ENCODE measurements at regions not wholly inside any gene's neighbourhood (a gene's known extent, or its start where the extent isn't known, plus 50 kb on each side); places are given as distances from the start of the nearest gene placed in this dataset.

DNA sequence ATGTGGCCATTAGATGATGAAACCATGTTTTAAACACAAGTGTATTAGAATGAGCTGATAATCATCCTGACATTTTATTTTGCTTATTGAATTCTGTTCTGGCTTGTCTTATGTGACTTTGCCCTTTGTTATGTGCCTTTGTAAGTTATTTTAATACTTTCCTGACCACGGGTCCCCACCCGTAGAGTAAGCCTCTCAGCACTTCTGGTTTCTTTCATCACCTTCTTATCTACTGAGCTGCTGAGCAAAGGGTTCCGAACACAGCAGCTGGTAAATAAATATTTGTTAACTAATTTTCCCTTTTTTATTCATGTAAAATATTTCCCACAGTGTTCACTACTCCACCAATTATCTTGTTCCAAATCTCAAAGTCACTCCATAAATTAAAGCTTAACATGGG is 1115.3 kb downstream of the SORCS3 start:
- H3K4me3 ChIP-seq (ENCODE audit: low read depth, low read length): no peak overlapping the region
- TF ChIP-seq, protein P1, sequence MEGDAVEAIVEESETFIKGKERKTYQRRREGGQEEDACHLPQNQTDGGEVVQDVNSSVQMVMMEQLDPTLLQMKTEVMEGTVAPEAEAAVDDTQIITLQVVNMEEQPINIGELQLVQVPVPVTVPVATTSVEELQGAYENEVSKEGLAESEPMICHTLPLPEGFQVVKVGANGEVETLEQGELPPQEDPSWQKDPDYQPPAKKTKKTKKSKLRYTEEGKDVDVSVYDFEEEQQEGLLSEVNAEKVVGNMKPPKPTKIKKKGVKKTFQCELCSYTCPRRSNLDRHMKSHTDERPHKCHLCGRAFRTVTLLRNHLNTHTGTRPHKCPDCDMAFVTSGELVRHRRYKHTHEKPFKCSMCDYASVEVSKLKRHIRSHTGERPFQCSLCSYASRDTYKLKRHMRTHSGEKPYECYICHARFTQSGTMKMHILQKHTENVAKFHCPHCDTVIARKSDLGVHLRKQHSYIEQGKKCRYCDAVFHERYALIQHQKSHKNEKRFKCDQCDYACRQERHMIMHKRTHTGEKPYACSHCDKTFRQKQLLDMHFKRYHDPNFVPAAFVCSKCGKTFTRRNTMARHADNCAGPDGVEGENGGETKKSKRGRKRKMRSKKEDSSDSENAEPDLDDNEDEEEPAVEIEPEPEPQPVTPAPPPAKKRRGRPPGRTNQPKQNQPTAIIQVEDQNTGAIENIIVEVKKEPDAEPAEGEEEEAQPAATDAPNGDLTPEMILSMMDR (IDR thresholded peaks at IDR 0.05; ENCODE audit: borderline replicate concordance, insufficient read depth, low read depth, low read length): no peak

DNA sequence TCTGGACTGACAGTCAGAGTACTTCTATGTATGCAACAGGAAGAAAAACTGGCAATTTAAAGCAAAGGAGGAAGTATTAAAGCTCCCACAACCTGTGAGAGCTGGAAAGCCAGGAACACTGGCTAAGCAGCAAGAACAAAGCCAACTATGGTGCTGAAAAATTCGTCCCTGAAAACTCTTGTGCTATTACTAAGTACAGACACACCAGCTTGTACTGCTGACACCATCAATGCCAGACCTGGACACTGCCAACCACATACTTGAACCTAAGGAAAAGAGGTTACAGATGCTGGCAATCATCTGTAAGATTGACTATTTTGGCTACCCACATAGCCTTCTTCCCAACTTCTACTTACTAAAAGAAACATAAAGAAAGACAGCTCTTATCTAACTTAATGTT is 1110.6 kb downstream of the SORCS3 start:
- TF ChIP-seq, protein P1 (IDR thresholded peaks at IDR 0.05; ENCODE audit: borderline replicate concordance, insufficient read depth, low read depth, low read length): no peak
- H3K4me3 ChIP-seq (ENCODE audit: low read depth, low read length): no peak overlapping the region

DNA sequence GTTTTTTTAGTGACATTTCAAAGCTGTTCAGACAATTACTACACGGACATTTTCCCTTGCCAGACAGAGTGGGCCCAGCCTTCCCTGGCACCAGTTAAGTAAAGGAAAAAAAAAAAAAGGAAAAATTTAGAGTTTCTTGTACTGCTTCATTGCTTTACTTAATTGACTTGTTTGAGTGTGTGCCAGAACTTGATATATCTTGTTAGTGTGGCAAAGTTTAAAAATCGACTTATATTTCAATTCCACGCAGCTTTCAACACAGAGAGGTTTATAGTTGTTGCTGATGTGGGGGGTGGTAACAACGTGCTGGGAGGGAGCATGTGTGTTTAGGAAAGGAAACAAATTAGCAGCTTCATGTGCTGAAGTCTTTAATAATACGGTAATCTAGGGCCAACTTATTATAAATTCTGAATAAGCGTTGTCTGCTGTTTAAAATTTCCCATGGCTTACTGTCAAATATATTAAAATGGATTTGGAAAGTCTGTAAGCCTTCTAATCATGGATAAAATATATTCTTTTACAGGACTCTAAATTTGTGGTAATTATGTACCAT is 1104.6 kb downstream of the SORCS3 start:
- TF ChIP-seq, protein P1 (IDR thresholded peaks at IDR 0.05; ENCODE audit: borderline replicate concordance, insufficient read depth, low read depth, low read length): no peak
- no peak overlapping the region for H3K4me3 ChIP-seq (ENCODE audit: low read depth, low read length)

DNA sequence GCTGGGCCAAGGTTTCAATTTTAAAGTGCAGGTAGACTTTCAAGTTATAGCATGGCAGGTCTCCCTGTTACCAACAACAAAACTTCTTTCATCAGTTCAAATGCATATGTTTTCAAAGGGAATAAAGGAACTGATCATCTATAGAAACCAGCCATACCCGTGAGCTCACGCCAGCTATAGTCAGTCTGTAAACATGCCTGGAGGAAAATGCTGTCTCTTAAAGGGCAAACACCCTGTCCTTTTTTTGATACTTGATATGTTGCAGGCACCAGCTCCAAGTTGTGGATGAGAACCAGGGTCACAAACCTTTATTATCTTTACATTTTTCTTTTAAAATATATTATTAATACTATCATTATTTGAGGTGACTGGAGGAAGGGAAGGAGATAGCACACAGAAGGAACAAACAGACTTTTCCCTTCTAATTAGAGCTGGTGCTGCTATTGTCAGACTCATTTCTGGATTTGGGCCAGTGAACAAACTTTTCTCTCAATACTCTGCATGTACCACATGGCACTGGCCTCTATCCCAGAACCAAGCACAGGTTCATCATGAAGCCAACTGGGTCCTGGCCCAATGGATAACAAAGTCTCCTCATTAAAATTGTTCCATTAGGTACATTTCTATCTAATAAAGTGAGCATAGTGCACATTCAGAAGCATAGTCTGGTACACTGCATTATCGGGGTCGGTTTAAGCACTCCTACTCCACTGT is 1102.4 kb downstream of the SORCS3 start:
- H3K4me3 ChIP-seq (ENCODE audit: low read depth, low read length): no peak overlapping the region
- TF ChIP-seq, protein P1 (IDR thresholded peaks at IDR 0.05; ENCODE audit: borderline replicate concordance, insufficient read depth, low read depth, low read length): no peak

DNA sequence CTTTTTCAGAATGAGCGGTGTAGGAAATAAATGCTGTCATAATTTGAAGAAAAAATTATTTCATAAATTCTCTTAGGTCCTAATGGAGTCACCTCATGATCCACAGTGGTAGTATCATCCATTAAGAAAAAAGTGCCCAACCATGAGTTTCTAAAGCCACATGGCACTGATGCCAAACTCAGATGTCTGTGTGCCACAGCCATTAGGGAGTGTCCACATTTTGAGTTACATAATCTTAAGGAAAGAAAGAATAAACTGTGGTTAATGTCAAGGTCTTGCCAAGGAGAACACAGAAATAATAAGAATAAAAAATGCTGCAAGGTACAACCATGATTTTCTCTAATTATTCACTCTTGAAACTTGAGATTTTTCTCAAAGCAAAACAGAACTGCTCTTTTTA is 1101.8 kb downstream of the SORCS3 start:
- H3K4me3 ChIP-seq (ENCODE audit: low read depth, low read length): no peak overlapping the region
- TF ChIP-seq, protein P1 (IDR thresholded peaks at IDR 0.05; ENCODE audit: borderline replicate concordance, insufficient read depth, low read depth, low read length): no peak

DNA sequence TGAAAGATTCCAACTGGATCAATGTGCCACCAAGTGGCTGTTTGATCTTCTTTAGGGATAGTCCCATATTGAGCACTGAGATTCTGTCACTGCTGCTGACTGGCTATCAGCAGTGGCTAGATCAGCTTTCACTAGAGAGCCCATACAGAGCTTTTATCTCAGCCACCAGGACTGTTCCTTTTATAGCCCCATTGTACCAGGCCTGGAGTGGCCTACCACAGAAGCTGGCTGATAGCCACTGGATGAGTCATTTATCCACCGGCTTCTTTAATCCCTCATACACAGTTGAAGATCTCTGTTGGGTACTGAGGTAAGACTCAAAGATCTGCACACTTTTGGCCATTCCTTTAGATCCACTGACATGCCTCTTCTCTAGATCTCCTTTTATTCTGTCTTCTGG is 1101.1 kb downstream of the SORCS3 start:
- TF ChIP-seq, protein P1 (IDR thresholded peaks at IDR 0.05; ENCODE audit: borderline replicate concordance, insufficient read depth, low read depth, low read length): no peak
- no peak overlapping the region for H3K4me3 ChIP-seq (ENCODE audit: low read depth, low read length)

DNA sequence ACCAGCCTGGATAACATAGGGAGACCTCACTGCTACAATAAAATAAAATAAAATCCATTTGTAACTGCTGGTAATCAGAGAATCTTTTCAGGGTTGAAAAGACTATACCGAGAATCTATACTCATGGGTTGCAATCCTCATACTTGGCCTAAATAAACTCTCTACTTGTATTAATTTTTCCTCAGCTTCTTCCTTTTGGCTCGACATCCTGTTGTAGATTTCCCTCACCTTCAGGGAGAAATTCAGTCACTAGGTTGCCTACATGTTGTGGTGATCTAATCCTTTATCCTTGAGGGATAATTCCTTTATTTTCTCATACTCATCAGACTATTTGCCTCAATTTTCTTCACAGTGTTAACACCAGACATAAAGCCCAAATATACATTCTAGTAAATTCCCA is 1093.4 kb downstream of the SORCS3 start:
- TF ChIP-seq, protein P1 (IDR thresholded peaks at IDR 0.05; ENCODE audit: borderline replicate concordance, insufficient read depth, low read depth, low read length): no peak
- no peak overlapping the region for H3K4me3 ChIP-seq (ENCODE audit: low read depth, low read length)

Data from GM12875 (cell line).